Retina (tissue), 1 donor: ENCODE measurements at regions not wholly inside any gene's neighbourhood (a gene's known extent, or its start where the extent isn't known, plus 50 kb on each side); places are given as distances from the start of the nearest gene placed in this dataset.
A peak's percentile ranks its signal among the peaks of the same experiment; 100 is the strongest.

Experiments used
- DNase-seq: peaks from one replicate; pipeline ENCODE4 v3.0.0-alpha.2; 2016

- no peak for DNase-seq
These were observed 101.9 kb downstream of the ZNF608 start for GRCh38 chr5:124644582-124644981.

- DNase-seq, result no peak
These were observed 102.3 kb downstream of the ZNF608 start for GRCh38 chr5:124644138-124644537.

- no peak for DNase-seq
These were observed 103.1 kb downstream of the ZNF608 start for GRCh38 chr5:124643336-124643735.

- DNase-seq, result no peak
These were observed 104.3 kb downstream of the ZNF608 start for GRCh38 chr5:124642151-124642550.

GRCh38 chr5:124641154-124641792 lies 105.2 kb downstream of the ZNF608 start:
- DNase-seq, result no peak

GRCh38 chr5:124639095-124639665 lies 107.3 kb downstream of the ZNF608 start:
- no peak for DNase-seq

- DNase-seq, result no peak
These were observed 109.4 kb downstream of the ZNF608 start for GRCh38 chr5:124637011-124637410.

GRCh38 chr5:124634741-124635323 lies 111.6 kb downstream of the ZNF608 start:
- no peak for DNase-seq

- DNase-seq, result no peak
These were observed 112.2 kb downstream of the ZNF608 start for GRCh38 chr5:124634228-124634739.

GRCh38 chr5:124633209-124633608 lies 113.2 kb downstream of the ZNF608 start:
- no peak for DNase-seq

GRCh38 chr5:124631874-124632550 lies 114.4 kb downstream of the ZNF608 start:
- DNase-seq, result no peak

GRCh38 chr5:124630767-124631704 lies 115.4 kb downstream of the ZNF608 start:
- DNase-seq, result no peak

GRCh38 chr5:124628721-124629596 lies 117.5 kb downstream of the ZNF608 start:
- peak; percentile 64 for DNase-seq

GRCh38 chr5:124627815-124628595 lies 118.4 kb downstream of the ZNF608 start:
- no peak for DNase-seq

- no peak for DNase-seq
These were observed 120.4 kb downstream of the ZNF608 start for GRCh38 chr5:124626053-124626452.

GRCh38 chr5:124623265-124623664 lies 123.2 kb downstream of the ZNF608 start:
- DNase-seq, result no peak

GRCh38 chr5:124622851-124623250 lies 123.6 kb downstream of the ZNF608 start:
- no peak for DNase-seq

- no peak for DNase-seq
These were observed 125.2 kb downstream of the ZNF608 start for GRCh38 chr5:124621279-124621678.

GRCh38 chr5:124620743-124621142 lies 125.7 kb downstream of the ZNF608 start:
- DNase-seq, result no peak

GRCh38 chr5:124619121-124619520 lies 127.3 kb downstream of the ZNF608 start:
- DNase-seq, result no peak

GRCh38 chr5:124617787-124618186 lies 128.7 kb downstream of the ZNF608 start:
- DNase-seq, result no peak
